Osteocyte (in vitro differentiated cells): ENCODE measurements at regions not wholly inside any gene's neighbourhood (a gene's known extent, or its start where the extent isn't known, plus 50 kb on each side); places are given as distances from the start of the nearest gene placed in this dataset.
"Not testable (repeated sequence)": the region's sequence is repeated elsewhere in the genome, so short reads cannot be mapped to it uniquely, and the experiment has no call there.

Experiments
- DNase-seq: peaks from one replicate; pipeline ENCODE4 v3.0.0; 2021; ENCODE audit warnings: mixed read lengths; ENCODE audit not compliant: unreplicated experiment; ENCODE audit errors: extremely low spot score
- H3K27ac Mint-ChIP-seq: one replicate; pipeline ENCODE4 v1.8.0; 2021; ENCODE audit warnings: mild to moderate bottlenecking, mixed read lengths; ENCODE audit not compliant: unreplicated experiment
- H3K27me3 Mint-ChIP-seq: one replicate; pipeline ENCODE4 v1.8.0; 2021; ENCODE audit warnings: mixed read lengths; ENCODE audit not compliant: unreplicated experiment
- H3K36me3 Mint-ChIP-seq: one replicate; pipeline ENCODE4 v1.8.0; 2021; ENCODE audit warnings: mixed read lengths; ENCODE audit not compliant: unreplicated experiment
- H3K4me1 Mint-ChIP-seq: one replicate; pipeline ENCODE4 v1.8.0; 2021; ENCODE audit warnings: mixed read lengths; ENCODE audit not compliant: unreplicated experiment
- H3K4me3 Mint-ChIP-seq: one replicate; pipeline ENCODE4 v1.8.0; 2021; ENCODE audit warnings: mild to moderate bottlenecking, moderate library complexity, mixed read lengths; ENCODE audit not compliant: unreplicated experiment
- H3K9me3 Mint-ChIP-seq: one replicate; pipeline ENCODE4 v1.8.0; 2021; ENCODE audit warnings: mixed read lengths; ENCODE audit not compliant: unreplicated experiment
- CTCF ChIP-seq: fragments of 200-600 bp; sonication (generic); IDR thresholded peaks from 2 replicates; pipeline ENCODE4 v1.5.0; 2021; ENCODE audit warnings: antibody characterized with exemption, mild to moderate bottlenecking, moderate library complexity

GRCh38 chr2:238510911-238511613 is 84.3 kb downstream of the ASB1 start:
- Mint-ChIP-seq H3K9me3 (peaks cover 2% of the 10 kb centered on the region), H3K36me3 (no peaks in the 10 kb centered on the region), H3K27me3 (peaks cover 7% of the 10 kb centered on the region), H3K27ac (no peak overlapping the region), H3K4me1 (no peaks in the 10 kb centered on the region), H3K4me3 (no peak overlapping the region)
- no peak for DNase-seq
- no peak for TF ChIP-seq CTCF

GRCh38 chr2:238511614-238511950 is 84.9 kb downstream of the ASB1 start:
- DNase-seq = no peak
- Mint-ChIP-seq H3K36me3 (no peaks in the 10 kb centered on the region), H3K4me3 (no peak overlapping the region), H3K9me3 (peaks cover 7% of the 10 kb centered on the region), H3K27me3 (peaks cover 7% of the 10 kb centered on the region), H3K27ac (no peak overlapping the region), H3K4me1 (no peaks in the 10 kb centered on the region)
- no peak for TF ChIP-seq CTCF

GRCh38 chr2:238512247-238512867 is 85.6 kb downstream of the ASB1 start:
- Mint-ChIP-seq H3K27ac (no peak overlapping the region), H3K4me1 (no peaks in the 10 kb centered on the region), H3K4me3 (no peak overlapping the region), H3K9me3 (peaks cover 10% of the 10 kb centered on the region), H3K36me3 (no peaks in the 10 kb centered on the region), H3K27me3 (peaks cover 7% of the 10 kb centered on the region)
- no peak for DNase-seq
- TF ChIP-seq CTCF = no peak

- Mint-ChIP-seq H3K36me3 (peaks cover 2% of the 10 kb centered on the region), H3K27ac (no peak overlapping the region), H3K4me3 (no peak overlapping the region), H3K4me1 (no peaks in the 10 kb centered on the region), H3K9me3 (peaks cover 17% of the 10 kb centered on the region), H3K27me3 (peaks cover 3% of the 10 kb centered on the region)
- peak; percentile 42 for TF ChIP-seq CTCF
- DNase-seq = no peak
These were observed 86.6 kb downstream of the ASB1 start for GRCh38 chr2:238513346-238513745.

- not testable (repeated sequence) for H3K4me3 Mint-ChIP-seq, H3K4me1 Mint-ChIP-seq, H3K27ac Mint-ChIP-seq, H3K27me3 Mint-ChIP-seq, H3K36me3 Mint-ChIP-seq, DNase-seq
- H3K9me3 Mint-ChIP-seq = peaks cover 22% of the 10 kb centered on the region
These were observed 87.3 kb downstream of the ASB1 start for GRCh38 chr2:238514024-238514423.
